PC-3 (cell line): ENCODE measurements at regions not wholly inside any gene's neighbourhood (a gene's known extent, or its start where the extent isn't known, plus 50 kb on each side); places are given as distances from the start of the nearest gene placed in this dataset.

Source experiments
- ATAC-seq: fragments of 200-7000 bp; cut with Tn5 transposase; 2 replicates; pipeline ENCODE4 v1.9.1; 2020; ENCODE audit warnings: mild to moderate bottlenecking, moderate library complexity
- BruUV-seq: library from RNA; stranded (reverse); fragments of 400-500 nt; replicated peaks from 2 replicates; lab custom pipeline; 2021; lab: Mats Ljungman, UMichigan
- CTCF ChIA-PET: fragments of 300-600 bp; sonication (Branson Sonifier 250); formaldehyde crosslinking; loops from one replicate; lab custom pipeline; 2022; ENCODE audit warnings: antibody characterized with exemption; lab: Charles Lee
- POLR2A ChIA-PET: fragments of 300-600 bp; sonication (Branson Sonifier 250); formaldehyde crosslinking; loops from one replicate; lab custom pipeline; 2022; ENCODE audit warnings: antibody characterized with exemption; ENCODE audit not compliant: unreplicated experiment; lab: Charles Lee
- DNase-seq: peaks from one replicate; pipeline ENCODE4 v3.0.0-alpha.2; 2015
- H2AFZ ChIP-seq: fragments of 300-600 bp; sonication (generic); 2 replicates; pipeline ENCODE4 v1.6.0; 2016; ENCODE audit warnings: antibody characterized with exemption, low read length
- H3F3A ChIP-seq: fragments of 300-600 bp; sonication (generic); one replicate; pipeline ENCODE4 v1.6.0; 2017; ENCODE audit warnings: antibody characterized with exemption, low read length, control low read depth, mild to moderate bottlenecking; ENCODE audit not compliant: unreplicated experiment
- H3K27ac ChIP-seq: fragments of 300-600 bp; sonication (generic); 2 replicates; pipeline ENCODE4 v1.5.1; 2016; ENCODE audit warnings: mild to moderate bottlenecking, low read length
- H3K27me3 ChIP-seq: fragments of 300-600 bp; sonication (generic); 2 replicates; pipeline ENCODE4 v1.6.1; 2016; ENCODE audit warnings: low read length, mixed read lengths
- H3K36me3 ChIP-seq: fragments of 300-600 bp; sonication (generic); 2 replicates; pipeline ENCODE4 v1.6.1; 2016; ENCODE audit warnings: low read depth, mixed run types, low read length, mixed read lengths
- H3K4me1 ChIP-seq: fragments of 300-600 bp; sonication (generic); 2 replicates; pipeline ENCODE4 v1.5.1; 2016; ENCODE audit warnings: low read length; ENCODE audit not compliant: insufficient read depth
- H3K4me2 ChIP-seq: fragments of 300-600 bp; sonication (generic); 2 replicates; pipeline ENCODE4 v1.6.0; 2016; ENCODE audit warnings: low read length
- H3K4me3 ChIP-seq: fragments of 300-600 bp; sonication (generic); 2 replicates; pipeline ENCODE4 v1.5.1; 2016; ENCODE audit warnings: mild to moderate bottlenecking, low read length, mixed read lengths
- H3K79me2 ChIP-seq: fragments of 300-600 bp; sonication (generic); 2 replicates; pipeline ENCODE4 v1.6.1; 2017; ENCODE audit warnings: low read length, mixed read lengths
- H3K9ac ChIP-seq: fragments of 300-600 bp; sonication (generic); 2 replicates; pipeline ENCODE4 v1.6.0; 2016; ENCODE audit warnings: mild to moderate bottlenecking, low read length
- H3K9me2 ChIP-seq: fragments of 300-600 bp; sonication (generic); replicated peaks from 2 replicates; pipeline ENCODE4 v1.6.1; 2016; ENCODE audit warnings: mixed run types, low read length, mixed read lengths
- H3K9me3 ChIP-seq: fragments of 300-600 bp; sonication (generic); 2 replicates; pipeline ENCODE4 v1.6.1; 2016; ENCODE audit warnings: low read length, mixed read lengths
- H4K20me1 ChIP-seq: fragments of 300-600 bp; sonication (generic); 2 replicates; pipeline ENCODE4 v1.6.1; 2016; ENCODE audit warnings: low read length, mixed read lengths
- CTCF ChIP-seq: fragments of 300-600 bp; sonication (generic); conservative IDR thresholded peaks from 2 replicates; pipeline ENCODE4 v1.5.1; 2017; ENCODE audit warnings: antibody characterized with exemption, low read depth, mild to moderate bottlenecking, low read length
- EZH2 ChIP-seq: fragments of 300-600 bp; sonication (generic); IDR thresholded peaks from one replicate; pipeline ENCODE4 v1.6.1; 2017; ENCODE audit warnings: antibody characterized with exemption, mild to moderate bottlenecking, low read length; ENCODE audit not compliant: unreplicated experiment
- EZH2phosphoT487 ChIP-seq: fragments of 300-600 bp; sonication (generic); IDR thresholded peaks from 2 replicates; pipeline ENCODE4 v1.6.1; 2018; ENCODE audit warnings: mild to moderate bottlenecking, antibody characterized with exemption, low read length, borderline replicate concordance
- intact Hi-C: fragments of 100-400 bp; cut with micrococcal nuclease; formaldehyde crosslinking; loops from 2 replicates; pipeline ENCODE4 v1.9.0; 2023

DNA sequence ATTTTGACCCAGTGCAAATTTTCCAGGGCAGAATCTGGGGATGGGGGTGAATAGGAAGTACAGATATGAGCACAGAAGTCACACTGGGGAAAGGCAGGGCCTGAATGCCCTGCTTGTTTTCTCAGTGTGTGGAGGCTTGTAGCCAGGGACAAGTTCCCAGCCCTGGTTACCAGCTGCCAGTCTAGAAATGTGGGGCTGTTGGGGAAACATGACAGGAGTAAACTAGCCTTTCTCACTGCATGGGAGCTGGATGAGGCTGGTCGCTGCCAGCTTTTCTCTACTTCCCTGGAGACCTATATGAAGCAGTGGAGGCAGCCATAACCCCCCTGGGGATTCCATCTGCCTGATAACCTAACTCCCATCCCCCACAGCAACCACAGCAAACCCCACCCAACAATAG, 2267.7 kb downstream of the PCDH9 start:
- TF ChIP-seq CTCF (no peak), EZH2 (no peak), EZH2phosphoT487 (no peak)

GRCh38 chr13:64959276-64959675, 2270.9 kb downstream of the PCDH9 start:
- intact Hi-C loops: no loop called here
- no peaks in the 10 kb centered on the region for H3K36me3 ChIP-seq
- no peaks in the 10 kb centered on the region for H3K9me3 ChIP-seq
- DNase-seq (no peak), ATAC-seq (no peak)
- no peaks in the 10 kb centered on the region for H3K79me2 ChIP-seq
- H4K20me1 ChIP-seq: no peaks in the 10 kb centered on the region
- H2AFZ ChIP-seq: no peak overlapping the region
- CTCF ChIA-PET: no interaction called here
- no TSS peak for BruUV-seq
- H3K27me3 ChIP-seq: no peaks in the 10 kb centered on the region
- no peak overlapping the region for H3K4me2 ChIP-seq
- H3F3A ChIP-seq: no peaks in the 10 kb centered on the region
- no peaks in the 10 kb centered on the region for H3K4me1 ChIP-seq
- POLR2A ChIA-PET: no interaction called here
- H3K4me3 ChIP-seq: no peak overlapping the region
- no peaks in the 10 kb centered on the region for H3K9me2 ChIP-seq
- no peak overlapping the region for H3K27ac ChIP-seq
- no peak for TF ChIP-seq CTCF
- TF ChIP-seq EZH2: no peak
- no peak for TF ChIP-seq EZH2phosphoT487
- H3K9ac ChIP-seq: no peak overlapping the region

More for the DNA sequence above, 2267.7 kb downstream of the PCDH9 start:
- POLR2A ChIA-PET: no interaction called here
- CTCF ChIA-PET: interaction anchor here (0.6 kb wide), 1 partner anchor 238 kb away, joined by 3 read pairs; no protein-coding TSS in a partner anchor
- BruUV-seq: no TSS peak
- Histone ChIP-seq H3F3A (no peaks in the 10 kb centered on the region), H3K4me2 (no peak overlapping the region), H3K9me2 (no peaks in the 10 kb centered on the region), H3K4me3 (no peak overlapping the region), H3K36me3 (no peaks in the 10 kb centered on the region), H3K27me3 (no peaks in the 10 kb centered on the region), H3K9me3 (no peaks in the 10 kb centered on the region), H3K4me1 (no peaks in the 10 kb centered on the region), H3K27ac (no peak overlapping the region), H3K79me2 (no peaks in the 10 kb centered on the region), H2AFZ (no peak overlapping the region), H3K9ac (no peak overlapping the region), H4K20me1 (no peaks in the 10 kb centered on the region)
- DNase-seq (no peak), ATAC-seq (no peak)
- intact Hi-C loops: no loop called here

- H2AFZ ChIP-seq: no peak overlapping the region
- no peaks in the 10 kb centered on the region for H3F3A ChIP-seq
- H3K36me3 ChIP-seq: no peaks in the 10 kb centered on the region
- no peaks in the 10 kb centered on the region for H3K9me2 ChIP-seq
- CTCF ChIA-PET: no interaction called here
- DNase-seq: no peak
- no peak for TF ChIP-seq EZH2phosphoT487
- no peak for TF ChIP-seq EZH2
- H4K20me1 ChIP-seq: no peaks in the 10 kb centered on the region
- no peaks in the 10 kb centered on the region for H3K79me2 ChIP-seq
- no peaks in the 10 kb centered on the region for H3K27me3 ChIP-seq
- intact Hi-C loops: no loop called here
- H3K4me2 ChIP-seq: no peak overlapping the region
- no peaks in the 10 kb centered on the region for H3K9me3 ChIP-seq
- no peak for ATAC-seq
- no peak overlapping the region for H3K27ac ChIP-seq
- POLR2A ChIA-PET: no interaction called here
- H3K9ac ChIP-seq: no peak overlapping the region
- no TSS peak for BruUV-seq
- H3K4me1 ChIP-seq: no peaks in the 10 kb centered on the region
- no peak overlapping the region for H3K4me3 ChIP-seq
Observed at GRCh38 chr13:64958106-64958505, 2272.0 kb downstream of the PCDH9 start.
